H1 (cell line): ENCODE measurements at regions not wholly inside any gene's neighbourhood (a gene's known extent, or its start where the extent isn't known, plus 50 kb on each side); places are given as distances from the start of the nearest gene placed in this dataset.

ENCODE experiments used
- CTCF ChIA-PET: fragments of 300-600 bp; sonication (Branson Sonifier 250); formaldehyde crosslinking; loops from one replicate; lab custom pipeline; 2021; ENCODE audit not compliant: partially characterized antibody; lab: Charles Lee
- POLR2A ChIA-PET: fragments of 300-600 bp; sonication (Branson Sonifier 250); formaldehyde crosslinking; loops from one replicate; lab custom pipeline; 2021; ENCODE audit warnings: inconsistent platforms; ENCODE audit not compliant: partially characterized antibody; lab: Charles Lee
- DNase-seq, 2 experiments: peaks; one replicate each; pipeline versions ENCODE4 v3.0.0 to v3.0.0-alpha.2; 2010 to 2022; ENCODE audit warnings: low spot score in 2 of 2, low read depth in 1 of 2, mixed read lengths in 1 of 2
- FAIRE-seq: peaks from 2 replicates; lab custom pipeline; 2011; peaks lifted over from hg19 to GRCh38; lab: Jason Lieb, UNC
- H2AFZ ChIP-seq: 2 replicates; pipeline ENCODE4 v1.8.1; 2012; ENCODE audit warnings: low read length, inconsistent platforms
- H2AK5ac ChIP-seq: 2 replicates; pipeline ENCODE4 v1.6.1; 2013; ENCODE audit warnings: low read depth, low read length
- H2BK120ac ChIP-seq: replicated peaks from 2 replicates; pipeline ENCODE3; 2013; ENCODE audit warnings: low read depth, low read length, inconsistent platforms
- H2BK12ac ChIP-seq: 2 replicates; pipeline ENCODE4 v1.6.1; 2013; ENCODE audit warnings: low read depth, low read length
- H2BK15ac ChIP-seq: 2 replicates; pipeline ENCODE4 v1.6.1; 2013; ENCODE audit warnings: low read length
- H2BK20ac ChIP-seq: 2 replicates; pipeline ENCODE4 v1.6.1; 2013; ENCODE audit warnings: low read length
- H2BK5ac ChIP-seq: 2 replicates; pipeline ENCODE4 v1.6.1; 2013; ENCODE audit warnings: low read depth, low read length
- H3K14ac ChIP-seq: 2 replicates; pipeline ENCODE4 v1.6.1; 2013; ENCODE audit warnings: inconsistent platforms; ENCODE audit not compliant: insufficient read length
- H3K18ac ChIP-seq: 2 replicates; pipeline ENCODE4 v1.6.1; 2013; ENCODE audit warnings: low read length; ENCODE audit errors: extremely low read depth
- H3K23ac ChIP-seq: 2 replicates; pipeline ENCODE4 v1.6.1; 2013; ENCODE audit warnings: inconsistent platforms; ENCODE audit not compliant: insufficient read length
- H3K23me2 ChIP-seq: 2 replicates; pipeline ENCODE4 v1.6.1; 2013; ENCODE audit warnings: low read depth, low read length
- H3K27ac ChIP-seq: 2 replicates; pipeline ENCODE4 v1.6.1; 2011; ENCODE audit warnings: low read depth, low read length, inconsistent platforms
- H3K27me3 ChIP-seq, 4 experiments: replicated peaks in 1 of 4; 1 replicate in 1 of 4; 2 replicates in 3 of 4; pipeline versions ENCODE4 v1.6.1 to v1.8.1; 2011 to 2013; ENCODE audit warnings: low read length in 3 of 4, mild to moderate bottlenecking in 3 of 4, inconsistent platforms in 2 of 4, mixed read lengths in 2 of 4, moderate library complexity in 1 of 4; ENCODE audit not compliant: control insufficient read depth in 3 of 4, insufficient read depth in 3 of 4; ENCODE audit errors: extremely low read depth in 1 of 4
- H3K36me3 ChIP-seq, 4 experiments: 2 replicates each; pipeline versions ENCODE4 v1.6.1 to v1.8.1; 2011 to 2013; ENCODE audit warnings: mild to moderate bottlenecking in 4 of 4, low read length in 3 of 4, moderate library complexity in 2 of 4, control low read depth in 1 of 4, inconsistent platforms in 1 of 4; ENCODE audit not compliant: insufficient read depth in 4 of 4, control insufficient read depth in 2 of 4
- H3K4ac ChIP-seq: replicated peaks from 2 replicates; pipeline ENCODE3; 2013; ENCODE audit warnings: low read length, low read depth, mixed read lengths, inconsistent platforms; ENCODE audit not compliant: insufficient read length
- H3K4me1 ChIP-seq, 4 experiments: replicated peaks in 1 of 4; 1 replicate in 1 of 4; 2 replicates in 3 of 4; pipeline versions ENCODE4 v1.6.1 to v1.8.1; 2011 to 2013; ENCODE audit warnings: low read length in 3 of 4, inconsistent platforms in 2 of 4, mixed read lengths in 1 of 4; ENCODE audit not compliant: insufficient read depth in 4 of 4, control insufficient read depth in 3 of 4
- H3K4me2 ChIP-seq, 2 experiments: 2 replicates each; pipeline versions ENCODE4 v1.6.1 to v1.8.1; 2011 to 2013; ENCODE audit warnings: low read depth in 2 of 2, low read length in 2 of 2, control low read depth in 1 of 2, inconsistent platforms in 1 of 2, mild to moderate bottlenecking in 1 of 2; ENCODE audit not compliant: insufficient read depth in 1 of 2
- H3K4me3 ChIP-seq, 4 experiments: fragments of 200-600, 300-600 bp in 1 of 4; sonication (generic), shearing (Covaris generic), sonication (Bioruptor Twin) in 1 of 4; 2 replicates each; pipeline versions ENCODE4 v1.5.1 to v1.8.1; 2011 to 2016; ENCODE audit warnings: low read length in 4 of 4, low read depth in 3 of 4, control low read depth in 2 of 4, inconsistent platforms in 2 of 4, mild to moderate bottlenecking in 2 of 4, mixed read lengths in 1 of 4, moderate library complexity in 1 of 4; ENCODE audit not compliant: insufficient read depth in 2 of 4; ENCODE audit errors: extremely low read depth in 1 of 4
- H3K56ac ChIP-seq: replicated peaks from 2 replicates; pipeline ENCODE3; 2013; ENCODE audit warnings: low read depth, mild to moderate bottlenecking, mixed read lengths, low read length, inconsistent platforms; ENCODE audit not compliant: insufficient read length
- H3K79me1 ChIP-seq: 2 replicates; pipeline ENCODE4 v1.6.1; 2013; ENCODE audit warnings: low read depth, low read length, control low read depth
- H3K79me2 ChIP-seq, 2 experiments: 2 replicates each; pipeline versions ENCODE4 v1.6.1 to v1.8.1; 2012 to 2013; ENCODE audit warnings: low read length in 2 of 2, mild to moderate bottlenecking in 2 of 2, inconsistent platforms in 1 of 2; ENCODE audit not compliant: insufficient read depth in 2 of 2, control insufficient read depth in 1 of 2
- H3K9ac ChIP-seq, 4 experiments: replicated peaks in 1 of 4; 1 replicate in 1 of 4; 2 replicates in 3 of 4; pipeline versions ENCODE4 v1.6.1 to v1.8.1; 2011 to 2013; ENCODE audit warnings: low read depth in 3 of 4, low read length in 3 of 4, control low read depth in 2 of 4, mild to moderate bottlenecking in 2 of 4, moderate library complexity in 2 of 4, inconsistent platforms in 1 of 4; ENCODE audit errors: extremely low read depth in 1 of 4
- H3K9me3 ChIP-seq, 2 experiments: 2 replicates each; pipeline versions ENCODE4 v1.6.1 to v1.8.1; 2012 to 2013; ENCODE audit warnings: mild to moderate bottlenecking in 2 of 2, moderate library complexity in 2 of 2, control low read depth in 1 of 2, inconsistent platforms in 1 of 2, low read depth in 1 of 2, low read length in 1 of 2, mixed read lengths in 1 of 2; ENCODE audit not compliant: insufficient read depth in 2 of 2
- H4K20me1 ChIP-seq, 2 experiments: replicated peaks in 1 of 2; 2 replicates each; pipeline versions ENCODE3 to v1.8.1; 2011 to 2013; ENCODE audit warnings: inconsistent platforms in 2 of 2, low read length in 2 of 2, mild to moderate bottlenecking in 1 of 2; ENCODE audit not compliant: insufficient read depth in 2 of 2, control insufficient read depth in 1 of 2
- H4K5ac ChIP-seq: 2 replicates; pipeline ENCODE4 v1.6.1; 2013; ENCODE audit warnings: low read length, low read depth, mixed read lengths, inconsistent platforms; ENCODE audit not compliant: insufficient read length
- H4K8ac ChIP-seq: 2 replicates; pipeline ENCODE4 v1.8.0; 2013; ENCODE audit warnings: mild to moderate bottlenecking, moderate library complexity, low read length, inconsistent platforms; ENCODE audit not compliant: insufficient read depth; ENCODE audit errors: extremely low read depth
- H4K91ac ChIP-seq: replicated peaks from 2 replicates; pipeline ENCODE3; 2013; ENCODE audit warnings: low read length, mixed read lengths, inconsistent platforms; ENCODE audit not compliant: insufficient read length
- ATF2 ChIP-seq: IDR thresholded peaks from 2 replicates; pipeline ENCODE4 v1.6.1; 2012; ENCODE audit warnings: low read length, inconsistent platforms
- ATF3 ChIP-seq: IDR thresholded peaks from 2 replicates; pipeline ENCODE4 v1.6.1; 2011; ENCODE audit warnings: low read depth, mild to moderate bottlenecking, low read length; ENCODE audit not compliant: insufficient read depth
- EZH2 ChIP-seq: fragments of 200-600 bp; sonication (generic); IDR thresholded peaks from 2 replicates; pipeline ENCODE4 v1.7.1; 2012; ENCODE audit warnings: low read depth, mild to moderate bottlenecking, moderate library complexity, low read length, inconsistent platforms; ENCODE audit not compliant: severe bottlenecking
- JUND ChIP-seq: IDR thresholded peaks from 2 replicates; pipeline ENCODE4 v1.6.1; 2011; ENCODE audit warnings: mild to moderate bottlenecking, improper control_type of control experiment, low read length
- KDM4A ChIP-seq: IDR thresholded peaks from one replicate; pipeline ENCODE4 v1.7.1; 2012; ENCODE audit warnings: low read depth, mild to moderate bottlenecking, moderate library complexity, low read length, inconsistent platforms; ENCODE audit not compliant: severe bottlenecking
- KDM5A ChIP-seq: fragments of 200-600 bp; IDR thresholded peaks from 2 replicates; pipeline ENCODE4 v1.7.1; 2012; ENCODE audit warnings: mild to moderate bottlenecking, low read length, inconsistent platforms, mixed read lengths
- PHF8 ChIP-seq: fragments of 200-600 bp; sonication (generic); conservative IDR thresholded peaks from 2 replicates; pipeline ENCODE4 v1.7.1; 2012; ENCODE audit warnings: low read depth, mild to moderate bottlenecking, inconsistent platforms, low read length, moderate library complexity
- POLR2AphosphoS5 ChIP-seq: IDR thresholded peaks from 2 replicates; pipeline ENCODE4 v1.6.1; 2011; ENCODE audit warnings: low read depth, low read length
- RBBP5 ChIP-seq: IDR thresholded peaks from 2 replicates; pipeline ENCODE4 v1.7.1; 2012; ENCODE audit warnings: low read depth, mild to moderate bottlenecking, inconsistent platforms, low read length, moderate library complexity, borderline replicate concordance
- SIN3A ChIP-seq, 2 experiments: IDR thresholded peaks in 1 of 2; conservative IDR thresholded peaks in 1 of 2; 2 replicates each; pipeline ENCODE4 v1.6.1; 2011 to 2012; ENCODE audit warnings: low read length in 2 of 2, improper control_type of control experiment in 1 of 2, low read depth in 1 of 2, mild to moderate bottlenecking in 1 of 2
- SIX5 ChIP-seq: IDR thresholded peaks from 2 replicates; pipeline ENCODE4 v1.6.1; 2011; ENCODE audit warnings: mild to moderate bottlenecking, low read depth, low read length
- SRF ChIP-seq: IDR thresholded peaks from 2 replicates; pipeline ENCODE4 v1.6.1; 2011; ENCODE audit warnings: mild to moderate bottlenecking, low read depth, low read length, moderate library complexity
- TEAD4 ChIP-seq: IDR thresholded peaks from 2 replicates; pipeline ENCODE4 v1.6.1; 2012; ENCODE audit warnings: low read depth, low read length, inconsistent platforms, mixed read lengths
- WGBS, 2 experiments: shearing (Covaris generic) in 1 of 2; methylation state at CpG; one replicate each; pipeline versions ENCODE4 v1.1.6 to v1.1.7; 2013 to 2015; ENCODE audit warnings: low lambda C conversion rate in 2 of 2, mixed read lengths in 2 of 2, inconsistent platforms in 1 of 2, low coverage in 1 of 2, missing lambda C conversion rate in 1 of 2; ENCODE audit not compliant: insufficient replicate concordance in 2 of 2, insufficient coverage in 1 of 2, insufficient read length in 1 of 2; ENCODE audit errors: extremely low coverage in 1 of 2, missing lambda C conversion rate in 1 of 2; 5-methylcytosine and 5-hydroxymethylcytosine counted together

- Histone ChIP-seq H2AFZ (no peak overlapping the region), H3K4ac (no peak overlapping the region), H3K79me1 (no peaks in the 10 kb centered on the region), H2BK15ac (no peak overlapping the region), H3K36me3 (no peaks in the 10 kb centered on the region), H4K5ac (no peak overlapping the region), H3K9ac (no peak overlapping the region), H2BK5ac (no peak overlapping the region), H4K8ac (no peak overlapping the region), H3K4me3 (no peak overlapping the region), H3K27me3 (no peaks in the 10 kb centered on the region), H3K4me2 (no peak overlapping the region), H3K9me3 (no peaks in the 10 kb centered on the region), H3K23ac (no peak overlapping the region), H3K27ac (no peak overlapping the region), H4K20me1 (no peaks in the 10 kb centered on the region), H2BK20ac (no peak overlapping the region), H2BK12ac (no peak overlapping the region), H3K79me2 (no peaks in the 10 kb centered on the region), H3K14ac (no peak overlapping the region), H2AK5ac (no peak overlapping the region), H3K23me2 (no peaks in the 10 kb centered on the region), H4K91ac (no peak overlapping the region), H3K56ac (no peak overlapping the region), H2BK120ac (no peak overlapping the region), H3K4me1 (no peaks in the 10 kb centered on the region), H3K18ac (no peak overlapping the region)
- WGBS, 2 experiments, result 91% methylated on average over 5 of the region's 5 CpGs; no CpG with 5 or more reads in 1 of the 2 experiments
- DNase-seq (no peak), FAIRE-seq (no peak)
- CTCF ChIA-PET, result interaction anchor here (1.5 kb wide), 1 partner anchor 25 kb away, joined by 5 read pairs; no protein-coding TSS in a partner anchor
- POLR2A ChIA-PET, result no interaction called here
- TF ChIP-seq SIX5 (no peak), EZH2 (no peak), SRF (no peak), ATF3 (no peak), POLR2AphosphoS5 (no peak), ATF2 (no peak), KDM5A (no peak), PHF8 (no peak), SIN3A (conservative IDR thresholded peaks at IDR 0.05 in 1 of 2, IDR thresholded peaks at IDR 0.05 in 1 of 2; ENCODE audit: low read depth in 1 of 2, low read length in 2 of 2) (no peak), KDM4A (no peak), JUND (no peak), TEAD4 (no peak), RBBP5 (no peak)
Measured at GRCh38 chr5:36802187-36802586, 74.4 kb upstream of the NIPBL start.
